ENCODE measurements at regions not wholly inside any gene's neighbourhood (a gene's known extent, or its start where the extent isn't known, plus 50 kb on each side); places are given as distances from the start of the nearest gene placed in this dataset.

- Mint-ChIP-seq H3K9me3 (ENCODE audit: insufficient read depth) (peaks cover 11% of the 10 kb centered on the region), H3K4me3 (peak overlapping the region; percentile 68), H3K27me3 (no peaks in the 10 kb centered on the region), H3K27ac (peak overlapping the region; percentile 87), H3K4me1 (peaks cover 73% of the 10 kb centered on the region)
- peaks cover 0 to 14% (median 2%) of the 10 kb centered on the region in 3 donors for H3K9me3 ChIP-seq (ENCODE audit: control extremely low read depth in 1 of 3, control insufficient read depth in 2 of 3, insufficient read depth in 1 of 3, low read length in 2 of 3)
- H2AFZ ChIP-seq (ENCODE audit: insufficient read depth, low read depth, low read length, poor library complexity, severe bottlenecking) = peak overlapping the region; percentile 55
- TF ChIP-seq EZH2 (IDR thresholded peaks at IDR 0.05; ENCODE audit: borderline replicate concordance, insufficient read depth, low read depth, low read length, poor library complexity, severe bottlenecking) = no peak
- no peak for TF ChIP-seq CTCF (IDR thresholded peaks at IDR 0.05)
- peak overlapping the region in 1 of 2 donors; percentile 10 for H3K27ac ChIP-seq (ENCODE audit: low read length in 2 of 2)
- H3K9ac ChIP-seq (ENCODE audit: low read length) = peak overlapping the region; percentile 42
- no peaks in the 10 kb centered on the region for H3K79me2 ChIP-seq (ENCODE audit: control insufficient read depth, insufficient read depth, low read length)
- H3K4me1 ChIP-seq (ENCODE audit: control insufficient read depth in 2 of 2, insufficient read depth in 2 of 2, low read length in 2 of 2) = peaks cover 43 to 47% of the 10 kb centered on the region in 2 donors
- ChIA-PET POLR2A (interaction anchor here (0.6 to 1.0 kb wide), 3 partner anchors 9 to 108 kb away, joined by 3 to 6 read pairs (median 4); no protein-coding TSS in a partner anchor), CTCF (interaction anchor here (0.9 to 2.1 kb wide), 6 partner anchors 9 to 133 kb away, joined by 3 to 7 read pairs (median 4); no protein-coding TSS in a partner anchor)
- WGBS (ENCODE audit: insufficient coverage) = 27% methylated on average over 3 of the region's 8 CpGs
- H3K27me3 ChIP-seq (replicated peaks in 1 of 4; ENCODE audit: control extremely low read depth in 1 of 4, control insufficient read depth in 3 of 4, insufficient read depth in 4 of 4, low read length in 3 of 4) = no peaks in the 10 kb centered on the region
- DNase-seq (peak; percentile 58), ATAC-seq (ENCODE audit: low read depth) (peak; percentile 53)
- H3K4me3 ChIP-seq (ENCODE audit: control extremely low read depth in 1 of 5, extremely low read depth in 1 of 5, insufficient read depth in 1 of 5, low read depth in 2 of 5, low read length in 4 of 5) = peak overlapping the region in 1 of 5 experiments; percentile 42
- no peaks in the 10 kb centered on the region for H4K20me1 ChIP-seq (ENCODE audit: control insufficient read depth, insufficient read depth, low read length, poor library complexity, severe bottlenecking)
- H3K4me2 ChIP-seq (replicated peaks; ENCODE audit: low read depth, low read length, poor library complexity, severe bottlenecking) = peak overlapping the region; percentile 51
- intact Hi-C loops (cut with micrococcal nuclease) = no loop called here
- H3K36me3 ChIP-seq (replicated peaks in 1 of 2; ENCODE audit: control extremely low read depth in 1 of 2, control insufficient read depth in 1 of 2, extremely low read depth in 1 of 2, insufficient read depth in 2 of 2, low read length in 1 of 2) = no peaks in the 10 kb centered on the region
These were observed 108.9 kb upstream of the CHD1 start for GRCh38 chr5:99037668-99038067.

- Mint-ChIP-seq H3K27ac (peak overlapping the region; percentile 20), H3K4me1 (peaks cover 76% of the 10 kb centered on the region), H3K9me3 (ENCODE audit: insufficient read depth) (peaks cover 6% of the 10 kb centered on the region), H3K4me3 (peak overlapping the region; percentile 7), H3K27me3 (no peaks in the 10 kb centered on the region)
- ChIA-PET CTCF (no interaction called here), POLR2A (interaction anchor here (0.9 kb wide), 1 partner anchor 106 kb away, joined by 3 read pairs; no protein-coding TSS in a partner anchor)
- intact Hi-C loops (cut with micrococcal nuclease) = no loop called here
- ATAC-seq (ENCODE audit: low read depth) (no peak), DNase-seq (no peak)
- no peak overlapping the region for H3K4me2 ChIP-seq (replicated peaks; ENCODE audit: low read depth, low read length, poor library complexity, severe bottlenecking)
- no peak overlapping the region for H2AFZ ChIP-seq (ENCODE audit: insufficient read depth, low read depth, low read length, poor library complexity, severe bottlenecking)
- H3K79me2 ChIP-seq (ENCODE audit: control insufficient read depth, insufficient read depth, low read length) = no peaks in the 10 kb centered on the region
- H3K27me3 ChIP-seq (replicated peaks in 1 of 4; ENCODE audit: control extremely low read depth in 1 of 4, control insufficient read depth in 3 of 4, insufficient read depth in 4 of 4, low read length in 3 of 4) = no peaks in the 10 kb centered on the region
- H3K4me1 ChIP-seq (ENCODE audit: control insufficient read depth in 2 of 2, insufficient read depth in 2 of 2, low read length in 2 of 2) = peaks cover 41 to 46% of the 10 kb centered on the region in 2 donors
- no peak overlapping the region for H3K9ac ChIP-seq (ENCODE audit: low read length)
- no CpG with 5 or more reads among the region's 1 CpG for WGBS (ENCODE audit: insufficient coverage)
- H3K36me3 ChIP-seq (replicated peaks in 1 of 2; ENCODE audit: control extremely low read depth in 1 of 2, control insufficient read depth in 1 of 2, extremely low read depth in 1 of 2, insufficient read depth in 2 of 2, low read length in 1 of 2) = no peaks in the 10 kb centered on the region
- H4K20me1 ChIP-seq (ENCODE audit: control insufficient read depth, insufficient read depth, low read length, poor library complexity, severe bottlenecking) = no peaks in the 10 kb centered on the region
- TF ChIP-seq CTCF (IDR thresholded peaks at IDR 0.05) = no peak
- TF ChIP-seq EZH2 (IDR thresholded peaks at IDR 0.05; ENCODE audit: borderline replicate concordance, insufficient read depth, low read depth, low read length, poor library complexity, severe bottlenecking) = no peak
- no peak overlapping the region for H3K4me3 ChIP-seq (ENCODE audit: control extremely low read depth in 1 of 5, extremely low read depth in 1 of 5, insufficient read depth in 1 of 5, low read depth in 2 of 5, low read length in 4 of 5)
- no peak overlapping the region for H3K27ac ChIP-seq (ENCODE audit: low read length in 2 of 2)
- peaks cover 0 to 14% (median 2%) of the 10 kb centered on the region in 3 donors for H3K9me3 ChIP-seq (ENCODE audit: control extremely low read depth in 1 of 3, control insufficient read depth in 2 of 3, insufficient read depth in 1 of 3, low read length in 2 of 3)
These were observed 107.1 kb upstream of the CHD1 start for GRCh38 chr5:99035942-99036341.

Data from B cell (primary cell).